HepG2 (cell line): ENCODE measurements at regions not wholly inside any gene's neighbourhood (a gene's known extent, or its start where the extent isn't known, plus 50 kb on each side); places are given as distances from the start of the nearest gene placed in this dataset.

Experiments
- ATAC-seq: fragments of 200-7000 bp; cut with Tn5 transposase; 3 replicates; pipeline ENCODE4 v1.9.1; 2020; ENCODE audit warnings: mild to moderate bottlenecking, moderate library complexity
- BruUV-seq: library from RNA; stranded (reverse); fragments of 400-500 nt; replicated peaks from 2 replicates; lab custom pipeline; 2021; lab: Mats Ljungman, UMichigan
- CTCF ChIA-PET: fragments of 300-600 bp; formaldehyde crosslinking; extraction: SDS; loops from one replicate; lab custom pipeline; 2021; ENCODE audit warnings: low total read pairs, inconsistent platforms, low intra/inter-chr PET ratio; lab: Yijun Ruan, JAX
- POLR2A ChIA-PET: fragments of 350-600 bp; sonication (Branson Sonifier 250); formaldehyde crosslinking; loops from one replicate; lab custom pipeline; 2020; ENCODE audit warnings: antibody characterized with exemption, inconsistent platforms; lab: Yijun Ruan, JAX
- DNase-seq: peaks from one replicate; pipeline ENCODE4 v3.0.0-alpha.2; 2015; ENCODE audit warnings: low spot score
- FAIRE-seq: peaks from 3 replicates; lab custom pipeline; 2011; peaks lifted over from hg19 to GRCh38; lab: Jason Lieb, UNC
- H2AFZ ChIP-seq: one replicate; pipeline ENCODE4 v1.6.1; 2011; ENCODE audit warnings: low read length, inconsistent platforms
- H3K27ac ChIP-seq: fragments of 300-600 bp; 3 replicates; pipeline ENCODE4 v1.8.0; 2011; ENCODE audit warnings: mixed run types, mild to moderate bottlenecking, mixed read lengths, low read length, inconsistent platforms; ENCODE audit not compliant: insufficient read depth; ENCODE audit errors: extremely low read length
- H3K27me3 ChIP-seq, 2 experiments: fragments of 200-600 bp in 1 of 2; 2 replicates in 1 of 2; 3 replicates in 1 of 2; pipeline versions ENCODE4 v1.6.0 to v1.8.0; 2011; ENCODE audit warnings: low read length in 2 of 2, mild to moderate bottlenecking in 2 of 2, moderate library complexity in 2 of 2, inconsistent platforms in 1 of 2; ENCODE audit not compliant: insufficient read depth in 2 of 2, control insufficient read depth in 1 of 2
- H3K36me3 ChIP-seq, 2 experiments: fragments of 200-600 bp in 1 of 2; replicated peaks in 1 of 2; 2 replicates in 1 of 2; 3 replicates in 1 of 2; pipeline versions ENCODE4 v1.5.1 to v1.8.0; 2011; ENCODE audit warnings: low read length in 2 of 2, inconsistent platforms in 1 of 2; ENCODE audit not compliant: insufficient read depth in 2 of 2, control insufficient read depth in 1 of 2
- H3K4me1 ChIP-seq: 2 replicates; pipeline ENCODE4 v1.5.1; 2012; ENCODE audit warnings: low read length, inconsistent platforms; ENCODE audit not compliant: insufficient read depth
- H3K4me2 ChIP-seq: 2 replicates; pipeline ENCODE4 v1.6.0; 2011; ENCODE audit warnings: low read depth, low read length, inconsistent platforms
- H3K4me3 ChIP-seq, 3 experiments: fragments of 200-600 bp in 1 of 3; sonication (generic), shearing (Covaris generic) in 1 of 3; replicated peaks in 1 of 3; 2 replicates each; pipeline ENCODE4 v1.5.1; 2011 to 2016; ENCODE audit warnings: low read length in 3 of 3, inconsistent platforms in 2 of 3, low read depth in 2 of 3, mild to moderate bottlenecking in 2 of 3, control low read depth in 1 of 3, mixed read lengths in 1 of 3; ENCODE audit not compliant: insufficient read depth in 1 of 3
- H3K79me2 ChIP-seq: one replicate; pipeline ENCODE4 v1.6.1; 2011; ENCODE audit warnings: low read length, inconsistent platforms; ENCODE audit not compliant: insufficient read depth
- H3K9ac ChIP-seq: 2 replicates; pipeline ENCODE4 v1.6.0; 2011; ENCODE audit warnings: mild to moderate bottlenecking, low read depth, low read length, inconsistent platforms; ENCODE audit not compliant: insufficient read depth
- H3K9me3 ChIP-seq: 2 replicates; pipeline ENCODE4 v1.5.1; 2012; ENCODE audit warnings: mild to moderate bottlenecking, low read length
- H4K20me1 ChIP-seq: 2 replicates; pipeline ENCODE4 v1.6.0; 2011; ENCODE audit warnings: inconsistent platforms, mild to moderate bottlenecking, low read length, moderate library complexity; ENCODE audit not compliant: insufficient read depth
- CTCF ChIP-seq: sonication (generic); formaldehyde crosslinking; IDR thresholded peaks from 2 replicates; pipeline ENCODE4 v1.5.0; 2020; ENCODE audit warnings: mild to moderate bottlenecking, missing genetic modification reagents, moderate library complexity
- DZIP1 ChIP-seq: sonication (generic); formaldehyde crosslinking; IDR thresholded peaks from 2 replicates; pipeline ENCODE4 v1.5.0; 2020; ENCODE audit warnings: mild to moderate bottlenecking, missing genetic modification reagents
- GTF2F1 ChIP-seq: fragments of 150-350 bp; IDR thresholded peaks from 2 replicates; pipeline ENCODE4 v1.6.1; 2014; ENCODE audit warnings: low read length
- ZBTB10 ChIP-seq: sonication (generic); formaldehyde crosslinking; IDR thresholded peaks from 2 replicates; pipeline ENCODE4 v1.4.0; 2020; ENCODE audit warnings: missing genetic modification reagents, borderline replicate concordance
- ZNF431 ChIP-seq: sonication (generic); formaldehyde crosslinking; IDR thresholded peaks from 2 replicates; pipeline ENCODE4 v1.9.0; 2022; ENCODE audit warnings: missing genetic modification reagents, low read depth, mild to moderate bottlenecking, borderline replicate concordance
- ZSCAN12 ChIP-seq: sonication (generic); formaldehyde crosslinking; IDR thresholded peaks from 2 replicates; pipeline ENCODE4 v1.9.0; 2021; ENCODE audit warnings: mild to moderate bottlenecking, missing genetic modification reagents
- WGBS: methylation state at CpG from one replicate; pipeline ENCODE4 v1.1.6; 2017; ENCODE audit warnings: low lambda C conversion rate; 5-methylcytosine and 5-hydroxymethylcytosine counted together
- in situ Hi-C: cut with HindIII; loops from 2 replicates; pipeline ENCODE4 v1.10.0; 2017; ENCODE audit warnings: low pct_unique_long_range_greater_than_20kb; ENCODE audit not compliant: extremely low pct_ligation_motif_present
- intact Hi-C: fragments of 100-400 bp; cut with micrococcal nuclease; formaldehyde crosslinking; loops from one replicate; pipeline ENCODE4 v1.10.0; 2022; ENCODE audit not compliant: unreplicated experiment

- TF ChIP-seq DZIP1 (CRISPR knock-in tag) (no peak), ZNF431 (CRISPR knock-in tag) (no peak), ZBTB10 (CRISPR knock-in tag) (no peak), ZSCAN12 (CRISPR knock-in tag) (no peak)
- TF ChIP-seq, all 625 proteins: peak for 0
Observed at GRCh38 chr7:85469446-85470010, 282.7 kb upstream of the SEMA3D start (continued).

GRCh38 chr7:85464042-85464651, 277.3 kb upstream of the SEMA3D start:
- Histone ChIP-seq H2AFZ (no peak overlapping the region), H3K79me2 (no peaks in the 10 kb centered on the region), H3K27ac (no peak overlapping the region), H4K20me1 (no peaks in the 10 kb centered on the region), H3K4me3 (no peak overlapping the region), H3K9ac (no peak overlapping the region), H3K4me2 (no peak overlapping the region), H3K9me3 (no peaks in the 10 kb centered on the region), H3K4me1 (no peaks in the 10 kb centered on the region), H3K27me3 (no peaks in the 10 kb centered on the region), H3K36me3 (no peaks in the 10 kb centered on the region)
- ATAC-seq = no peak
- no peak for DNase-seq
- TF ChIP-seq CTCF (CRISPR knock-in tag) = 0 out of 2 replicates have a peak, but pooled peaks have one; percentile 6
- TF ChIP-seq GTF2F1 = no peak
- intact Hi-C loops (loop anchor here (2.0 kb wide), 1 partner anchor 423 kb away; no protein-coding TSS in a partner anchor), in situ Hi-C loops (loop anchor here (10.0 kb wide), 1 partner anchor 419 kb away; no protein-coding TSS in a partner anchor)
- FAIRE-seq = no peak
- ChIA-PET CTCF (interaction anchor here (1.4 kb wide), 1 partner anchor 422 kb away, joined by 7 read pairs; no protein-coding TSS in a partner anchor), POLR2A (no interaction called here)
- 37% methylated on average over 1 of the region's 1 CpG for WGBS
- BruUV-seq = no TSS peak
